Stimulated activated CD4-positive, alpha-beta T cell treated with anti-CD3 and anti-CD28 coated beads, Interleukin-4, amount 100 ng/mL, for 24 hours (primary cell): ENCODE measurements at regions not wholly inside any gene's neighbourhood (a gene's known extent, or its start where the extent isn't known, plus 50 kb on each side); places are given as distances from the start of the nearest gene placed in this dataset.

ENCODE experiments used
- DNase-seq: peaks from one replicate; pipeline ENCODE4 v3.0.0-alpha.2; 2020

GRCh38 chr2:8158711-8159110 is 523.1 kb upstream of the ID2 start:
- DNase-seq: no peak

DNA sequence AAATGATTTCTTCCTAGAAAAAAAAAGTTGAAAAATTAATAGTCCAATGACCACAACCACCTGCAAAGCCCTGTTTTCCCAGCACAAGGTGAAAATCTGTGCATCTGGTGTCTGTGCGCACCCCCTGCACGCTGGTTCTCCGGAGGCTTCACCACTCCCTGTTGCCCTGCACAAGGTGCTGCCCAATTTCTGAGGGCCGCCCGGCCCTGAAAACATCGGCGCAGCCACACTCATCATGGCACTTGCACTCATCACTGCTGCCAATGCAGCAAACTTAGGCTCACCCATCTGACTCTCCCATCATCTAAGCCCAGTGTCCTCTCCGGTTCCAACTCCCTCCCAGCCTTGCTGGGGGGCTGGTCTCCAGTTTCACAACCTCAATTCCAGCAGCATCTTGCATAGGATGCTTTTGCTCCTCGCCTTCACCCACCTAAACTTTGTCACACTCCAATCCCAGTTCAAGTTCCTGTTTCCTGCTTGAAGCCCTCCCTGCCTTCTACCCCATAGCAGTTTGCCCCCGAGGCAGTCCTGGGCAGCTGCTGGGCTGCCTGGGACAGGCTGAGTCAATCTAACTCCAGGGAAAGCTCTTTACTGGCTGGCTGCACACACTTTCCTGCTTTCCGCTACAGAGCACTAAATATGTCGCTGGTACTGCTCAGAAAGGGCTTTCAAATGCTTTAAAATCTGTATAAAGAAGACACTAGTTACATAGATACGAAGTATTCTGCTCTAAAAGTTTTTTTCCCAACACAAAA is 522.5 kb upstream of the ID2 start:
- no peak for DNase-seq

GRCh38 chr2:8159966-8160603 is 521.8 kb upstream of the ID2 start:
- no peak for DNase-seq

- DNase-seq: no peak
Measured at GRCh38 chr2:8160959-8161358, 520.9 kb upstream of the ID2 start.

DNA sequence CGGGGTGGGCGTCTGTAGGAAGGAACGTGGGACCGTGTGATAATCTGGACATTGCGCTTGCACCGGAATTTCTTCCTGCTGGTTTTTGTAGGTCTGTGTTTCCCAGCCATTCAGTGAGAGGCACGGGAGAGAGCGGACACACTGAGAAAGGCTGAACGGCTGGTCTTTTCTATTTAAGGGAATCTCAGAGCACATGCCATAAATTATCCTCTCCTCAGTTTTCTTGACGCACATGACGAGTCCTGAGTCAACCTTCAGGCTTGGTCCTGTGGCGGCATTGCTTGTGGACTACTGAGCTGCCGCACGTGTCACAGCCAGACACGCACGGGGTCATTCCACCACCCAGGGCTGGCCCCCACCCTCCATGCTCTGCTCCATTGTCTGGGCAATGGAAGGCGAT is 519.3 kb upstream of the ID2 start:
- DNase-seq: no peak

- no peak for DNase-seq
Measured at GRCh38 chr2:8165550-8165949, 516.3 kb upstream of the ID2 start.

DNA sequence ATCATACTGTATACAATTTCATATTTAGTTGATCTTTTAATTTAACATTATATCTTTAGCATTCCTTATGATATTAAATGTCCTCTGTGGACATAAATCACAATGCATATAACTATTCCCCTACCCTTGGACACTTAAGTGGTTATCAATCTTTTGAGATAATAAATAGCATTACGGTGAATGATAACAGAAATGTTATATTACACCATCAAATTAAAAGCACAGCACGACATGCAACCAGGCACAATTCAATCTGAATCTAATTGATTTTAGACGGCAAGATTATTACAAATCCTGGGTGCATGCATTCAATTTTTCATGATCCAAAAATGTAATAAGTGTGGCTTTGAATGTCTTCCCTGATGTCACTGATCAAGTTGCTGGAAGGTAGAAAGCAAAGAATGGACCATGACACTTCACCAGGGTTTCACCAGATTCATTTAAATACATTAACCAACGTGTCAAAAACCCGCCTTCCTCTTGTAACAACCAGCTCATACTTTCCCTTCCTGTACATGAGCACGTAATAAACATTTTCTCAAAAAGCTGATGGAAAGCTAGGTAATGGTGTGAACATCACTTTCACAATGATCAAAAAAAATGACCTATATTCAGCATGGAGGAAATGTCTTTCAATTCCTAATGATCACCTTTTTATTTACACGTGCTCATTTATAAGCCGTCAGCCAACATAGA is 513.7 kb upstream of the ID2 start:
- DNase-seq: no peak

DNA sequence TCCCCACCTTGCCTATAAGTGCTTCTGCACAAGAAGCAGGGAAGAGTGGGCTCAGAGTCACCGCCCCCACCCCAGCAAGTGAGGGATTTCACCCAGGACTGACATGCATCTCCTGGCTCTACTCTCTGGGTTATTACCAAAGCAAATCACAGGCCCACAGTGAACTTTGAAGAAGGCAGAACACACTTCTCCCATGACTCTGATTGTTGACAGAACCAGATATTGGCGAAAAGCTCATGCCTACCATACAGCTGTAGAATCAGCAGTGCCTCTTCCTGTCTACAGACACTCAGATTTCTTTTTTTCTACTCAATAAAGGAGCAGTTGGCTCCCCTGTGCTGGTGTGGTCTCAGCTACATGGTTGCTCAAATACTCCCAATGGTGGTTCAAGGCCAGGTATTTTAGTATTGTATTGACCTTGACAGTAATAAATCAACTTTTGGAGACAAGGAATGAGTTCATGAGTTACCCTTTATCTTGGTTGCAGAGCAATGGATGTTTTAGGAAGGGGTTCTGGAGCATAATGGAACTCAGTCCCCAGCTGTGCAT is 512.9 kb upstream of the ID2 start:
- no peak for DNase-seq

DNA sequence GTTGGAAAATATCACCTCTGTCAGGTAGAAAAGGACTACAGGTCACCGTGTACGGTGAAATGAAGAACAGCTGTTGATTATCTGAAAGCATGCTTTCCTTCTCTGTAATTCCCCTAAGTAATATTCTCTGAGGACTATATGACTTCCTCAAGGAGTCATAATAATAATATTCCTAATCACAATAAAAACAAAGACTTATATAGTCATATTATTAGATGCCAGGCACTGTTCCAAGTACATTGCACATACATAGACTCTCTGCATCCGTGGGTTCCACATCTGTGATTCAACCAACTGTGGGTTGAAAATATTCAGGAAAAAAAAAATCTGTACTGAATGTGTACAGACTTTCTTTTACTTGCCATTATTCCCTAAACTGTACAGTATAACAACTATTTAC is 512.4 kb upstream of the ID2 start:
- no peak for DNase-seq

DNA sequence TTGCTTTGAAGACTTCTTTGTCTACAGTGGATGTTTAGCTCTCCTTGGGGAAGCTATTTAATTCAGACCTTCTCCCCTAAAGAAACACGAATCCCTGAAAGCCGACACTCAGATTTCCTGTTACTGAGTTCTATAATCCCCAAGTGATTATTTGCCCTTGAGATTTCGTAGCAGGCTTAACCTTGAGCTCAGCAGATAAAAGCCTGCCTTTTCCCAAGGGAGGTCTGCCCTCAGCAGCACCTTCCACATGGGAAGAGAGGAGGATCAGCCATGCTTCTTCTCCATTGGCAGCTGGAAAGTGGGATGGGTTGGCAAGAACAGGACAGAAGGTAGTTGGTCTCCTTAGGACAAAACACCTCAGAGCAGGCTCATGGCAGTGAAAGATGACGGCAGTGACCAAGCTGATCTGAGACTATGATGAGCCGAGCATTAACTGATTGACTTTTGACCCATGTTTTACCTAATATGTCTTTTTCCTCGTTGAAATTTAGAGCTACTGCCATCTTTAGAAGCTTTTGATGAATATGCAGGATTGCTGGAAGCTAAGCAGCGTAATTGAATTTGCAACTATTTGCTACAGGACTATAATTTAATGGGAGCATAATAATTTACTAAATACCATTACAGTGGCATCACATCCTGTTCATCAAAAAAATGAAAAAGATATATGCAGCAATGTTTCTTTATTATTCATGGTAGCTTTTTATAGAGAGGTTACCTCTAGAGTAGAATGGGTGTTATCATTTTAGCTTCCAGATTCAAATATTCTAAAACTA is 511.1 kb upstream of the ID2 start:
- DNase-seq: no peak

DNA sequence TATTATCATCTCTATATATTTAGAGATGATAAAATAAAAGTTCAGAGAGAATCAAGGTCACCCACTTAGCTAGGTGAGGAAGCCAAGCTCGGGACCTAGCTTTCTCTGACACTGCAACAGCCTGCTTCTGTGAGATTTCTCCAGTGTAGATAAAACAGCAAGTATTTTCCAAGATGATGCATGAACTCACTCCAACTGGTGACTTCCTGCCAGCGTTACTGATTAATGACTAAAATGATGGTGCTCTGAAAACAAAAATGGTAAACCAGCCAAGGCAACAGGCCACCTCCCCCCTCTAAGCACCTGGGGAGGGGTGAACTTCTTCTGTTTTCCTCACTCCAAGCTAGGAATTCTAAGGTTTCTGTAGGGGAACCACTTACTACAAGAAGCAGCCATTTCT is 510.2 kb upstream of the ID2 start:
- no peak for DNase-seq

DNA sequence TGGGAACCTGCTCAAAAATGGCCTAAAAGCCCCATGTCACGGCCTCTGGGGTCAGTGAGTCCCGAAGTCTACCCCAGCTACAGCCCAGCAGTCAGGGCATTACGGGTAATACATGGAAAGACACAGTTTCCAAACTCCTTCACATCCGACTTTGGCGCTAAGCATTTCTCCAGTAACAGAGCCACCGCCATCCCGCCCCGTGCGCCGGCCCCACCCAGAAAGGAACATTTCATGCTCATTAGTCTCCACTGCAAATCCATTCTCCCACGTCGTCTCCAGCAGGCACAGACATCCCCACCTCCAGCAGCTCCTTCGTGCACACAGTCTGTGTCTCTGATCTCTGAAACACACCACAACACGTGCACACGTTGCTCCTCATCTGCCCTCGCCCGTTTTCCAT is 509.2 kb upstream of the ID2 start:
- no peak for DNase-seq

- DNase-seq: no peak
Measured at GRCh38 chr2:8174641-8175257, 507.1 kb upstream of the ID2 start.

DNA sequence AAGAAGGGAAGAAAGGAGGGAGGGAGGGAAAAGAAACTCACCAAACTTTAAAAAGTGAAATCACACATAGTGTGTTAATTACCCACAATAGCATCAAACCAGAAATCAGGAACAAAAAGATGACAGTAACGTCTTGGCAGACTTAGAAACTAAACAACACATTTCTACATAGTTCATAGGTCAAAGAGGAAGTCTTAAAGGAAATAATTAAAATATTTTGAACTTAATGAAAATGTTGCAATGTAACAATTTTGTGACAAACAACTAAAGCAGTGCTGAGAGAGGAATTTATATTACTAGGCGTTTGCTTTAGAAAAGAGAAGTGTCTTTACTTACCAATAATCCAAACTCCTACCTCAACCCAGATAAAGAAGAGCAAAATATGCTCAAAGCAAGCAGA is 505.0 kb upstream of the ID2 start:
- DNase-seq: no peak

DNA sequence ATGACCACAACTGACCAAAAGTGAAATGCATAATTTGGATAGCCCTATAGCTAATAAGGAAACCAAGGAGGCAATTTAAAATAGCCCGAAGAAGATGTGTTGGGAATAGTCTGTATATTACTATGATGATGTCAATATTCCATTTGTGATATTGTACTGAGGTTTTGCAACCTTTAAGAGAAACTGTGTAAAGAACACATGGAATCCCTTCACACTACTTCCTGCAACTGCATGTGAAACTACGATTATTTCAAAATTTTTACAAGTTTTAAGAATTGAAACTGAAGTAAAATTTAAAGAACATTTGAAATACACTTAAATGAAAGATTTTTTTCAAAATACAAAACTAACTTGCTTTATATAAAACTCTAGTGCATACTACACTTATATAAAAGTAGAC is 504.3 kb upstream of the ID2 start:
- DNase-seq: no peak

DNA sequence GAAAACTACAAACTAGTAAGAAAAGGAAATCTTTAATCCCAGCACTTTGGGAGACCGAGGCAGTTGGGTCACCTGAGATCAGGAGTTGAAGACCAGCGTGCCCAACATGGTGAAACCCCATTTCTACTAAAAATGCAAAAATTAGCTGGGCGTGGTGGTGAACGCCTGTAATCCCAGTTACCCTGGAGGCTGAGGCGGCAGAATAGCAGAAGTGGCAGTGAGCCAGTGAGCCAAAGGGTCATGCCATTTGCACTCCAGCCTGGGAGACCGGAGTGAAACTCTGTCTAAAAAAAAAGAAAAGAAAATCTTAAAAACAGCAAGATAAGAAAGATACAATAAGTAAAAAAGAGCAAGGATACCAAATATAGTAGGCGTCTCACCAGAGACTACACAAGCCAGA is 502.9 kb upstream of the ID2 start:
- DNase-seq: no peak

- DNase-seq: no peak
Measured at GRCh38 chr2:8189316-8189715, 492.5 kb upstream of the ID2 start.

- DNase-seq: no peak
Measured at GRCh38 chr2:8190279-8190678, 491.6 kb upstream of the ID2 start.

- DNase-seq: no peak
Measured at GRCh38 chr2:8191427-8191826, 490.4 kb upstream of the ID2 start.

DNA sequence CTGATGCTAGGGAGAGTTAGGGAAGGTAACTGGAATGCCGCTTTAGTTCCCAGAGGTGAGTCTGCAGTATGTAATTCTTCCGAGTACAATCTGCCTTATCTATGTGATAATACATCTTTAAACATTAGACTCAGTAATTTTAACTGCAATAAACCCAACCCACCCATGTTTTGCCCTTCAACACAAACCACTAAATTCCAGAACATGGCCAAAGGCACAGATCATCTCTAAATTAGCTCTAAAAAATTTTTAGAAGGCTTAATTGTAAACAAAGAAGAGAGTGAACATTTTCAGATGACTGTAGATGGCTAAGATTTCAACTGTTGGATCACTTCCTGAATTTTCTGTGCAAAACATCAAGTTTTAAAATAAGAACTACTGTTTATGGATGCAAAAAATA is 488.7 kb upstream of the ID2 start:
- no peak for DNase-seq

- no peak for DNase-seq
Measured at GRCh38 chr2:8193686-8194615, 487.9 kb upstream of the ID2 start.

GRCh38 chr2:8195784-8196183 is 486.1 kb upstream of the ID2 start:
- DNase-seq: no peak
